Right cardiac atrium (tissue), 5 donors: ENCODE measurements at regions not wholly inside any gene's neighbourhood (a gene's known extent, or its start where the extent isn't known, plus 50 kb on each side); places are given as distances from the start of the nearest gene placed in this dataset.
A peak's percentile ranks its signal among the peaks of the same experiment; 100 is the strongest.

Experiments
- ATAC-seq, 2 donors: fragments of 200-7000 bp; cut with Tn5 transposase; one replicate each; pipeline versions ENCODE4 v1.8.0 to v1.9.1; 2020; ENCODE audit warnings: moderate library complexity in 2 of 2, mild to moderate bottlenecking in 1 of 2
- DNase-seq, 3 donors: peaks; one replicate each; pipeline ENCODE4 v3.0.0-alpha.2; 2020
- H3K27ac ChIP-seq: one replicate; pipeline ENCODE4 v1.5.1; 2013; ENCODE audit warnings: mild to moderate bottlenecking, low read length, control low read depth, moderate library complexity
- H3K27me3 ChIP-seq: one replicate; pipeline ENCODE4 v1.6.1; 2013; ENCODE audit not compliant: control insufficient read depth, insufficient read depth
- H3K4me1 ChIP-seq: one replicate; pipeline ENCODE4 v1.6.1; 2013; ENCODE audit warnings: low read length; ENCODE audit not compliant: control insufficient read depth, insufficient read depth
- H3K4me3 ChIP-seq: one replicate; pipeline ENCODE4 v1.5.1; 2013; ENCODE audit warnings: low read length, control low read depth
- H3K9me3 ChIP-seq: one replicate; pipeline ENCODE4 v1.6.1; 2013; ENCODE audit warnings: low read length; ENCODE audit not compliant: control insufficient read depth
- WGBS: extraction: QIAGEN DNeasy Blood & Tissue Kit; methylation state at CpG from one replicate; pipeline ENCODE4 v1.1.7; 2013; 5-methylcytosine and 5-hydroxymethylcytosine counted together
- intact Hi-C, 4 donors: fragments of 100-400 bp; cut with DNase I; formaldehyde crosslinking; loops; one replicate each; pipeline versions ENCODE4 v1.11.0 to v1.14.0; 2022 to 2023
- donor health status: healthy with polysubstance abuse.
- donor health status: DM: no; HTN: yes; CAD: no.
- donor health status: DM: no; HTN: no; CAD: no.
- donor health status: DM: no; HTN: yes; CAD: no; lungs with severe emphysema.
- donor health status: DM: yes; HTN: yes; CAD: no.

DNA sequence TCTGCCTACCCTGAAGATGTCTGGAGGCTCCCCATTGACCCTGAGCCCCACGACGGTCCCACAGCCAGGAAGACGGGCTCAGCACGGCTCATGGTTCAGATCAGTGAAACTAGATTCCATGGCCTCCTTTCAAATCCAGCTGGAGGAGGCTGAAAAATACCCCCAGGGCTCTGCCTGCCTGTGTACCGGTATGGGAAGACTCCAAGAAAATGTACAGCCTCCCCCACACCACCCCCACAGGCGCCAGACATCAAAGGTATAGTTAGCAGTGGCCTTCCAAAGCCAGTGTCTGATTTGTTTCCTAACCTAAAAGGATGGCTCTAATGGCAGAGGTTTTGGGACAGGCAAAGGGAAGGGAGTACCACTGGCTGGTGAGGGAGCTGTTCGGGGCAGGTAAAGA lies 86.2 kb upstream of the SNAP25 start:
- H3K27me3 ChIP-seq, result no peaks in the 10 kb centered on the region
- ATAC-seq, result no peak
- intact Hi-C loops, result no loop called here
- no peaks in the 10 kb centered on the region for H3K9me3 ChIP-seq
- H3K4me1 ChIP-seq, result peaks cover 4% of the 10 kb centered on the region
- WGBS, result 80% methylated on average over 7 of the region's 7 CpGs
- no peak overlapping the region for H3K27ac ChIP-seq
- DNase-seq, result no peak
- H3K4me3 ChIP-seq, result no peak overlapping the region

DNA sequence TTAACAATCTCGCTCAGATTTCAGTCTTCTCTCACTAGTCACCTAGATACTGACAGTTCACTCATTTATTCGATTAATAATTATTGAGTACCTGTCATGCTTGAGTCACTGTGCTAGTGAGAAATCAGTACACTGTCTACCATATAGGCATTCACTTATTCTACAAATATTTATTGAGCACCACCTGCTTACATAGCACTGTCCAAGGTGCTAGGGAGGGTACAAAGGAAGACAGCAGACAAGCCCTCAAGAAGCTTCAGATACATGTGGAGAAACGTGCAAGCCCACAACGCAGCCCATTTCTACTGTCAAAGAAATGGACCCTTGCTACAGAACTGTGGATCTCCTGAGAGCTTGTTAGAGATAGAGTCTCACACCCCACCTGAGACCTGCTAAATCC lies 85.1 kb upstream of the SNAP25 start:
- DNase-seq (no peak), ATAC-seq (no peak)
- H3K27me3 ChIP-seq, result no peaks in the 10 kb centered on the region
- H3K4me3 ChIP-seq, result no peak overlapping the region
- no peak overlapping the region for H3K27ac ChIP-seq
- intact Hi-C loops, result no loop called here
- peaks cover 4% of the 10 kb centered on the region for H3K4me1 ChIP-seq
- H3K9me3 ChIP-seq, result no peaks in the 10 kb centered on the region
- WGBS, result 93% methylated on average over 4 of the region's 4 CpGs

DNA sequence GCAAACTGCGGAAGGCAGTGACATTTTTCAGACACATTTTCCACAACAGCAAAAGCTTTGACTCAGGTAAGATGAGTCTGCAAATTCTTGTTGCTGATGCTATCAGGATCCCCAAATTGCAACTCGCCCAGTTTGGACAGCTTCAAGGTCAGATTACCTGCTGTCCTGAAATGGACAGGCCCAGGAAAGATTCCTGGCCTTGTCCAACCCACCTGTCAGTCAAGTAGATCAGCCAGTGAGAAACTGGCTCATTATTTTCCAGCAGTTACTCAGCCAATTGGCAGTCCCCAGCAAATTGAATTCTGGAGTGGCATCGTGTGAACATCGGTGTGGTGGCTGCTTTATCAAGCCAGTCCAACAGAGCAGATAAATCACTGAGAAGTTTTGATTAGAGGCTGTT lies 84.5 kb upstream of the SNAP25 start:
- Histone ChIP-seq H3K27ac (no peak overlapping the region), H3K27me3 (no peaks in the 10 kb centered on the region), H3K9me3 (no peaks in the 10 kb centered on the region), H3K4me3 (no peak overlapping the region), H3K4me1 (peaks cover 4% of the 10 kb centered on the region)
- 53% methylated on average over 4 of the region's 4 CpGs for WGBS
- ATAC-seq (no peak), DNase-seq (no peak)
- intact Hi-C loops, result no loop called here

DNA sequence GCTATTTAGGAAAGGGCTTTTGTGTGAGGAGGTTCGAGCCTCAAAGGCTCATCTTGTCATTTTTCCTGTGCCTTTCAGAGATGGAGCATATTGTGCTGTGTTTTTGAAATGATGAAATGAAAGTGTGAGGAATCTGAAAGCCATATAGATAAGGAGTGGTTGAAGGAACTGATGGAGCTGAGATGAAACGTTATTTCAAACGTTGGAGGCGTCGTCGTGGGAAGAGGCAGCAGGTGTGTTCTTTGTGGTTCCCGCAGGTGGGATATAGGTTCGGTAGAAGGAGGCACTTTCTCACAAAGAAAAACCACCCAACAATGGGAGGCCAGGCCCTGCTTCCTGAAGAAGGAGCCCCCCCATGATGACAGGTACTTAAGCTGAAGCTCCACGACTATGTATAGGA lies 83.2 kb upstream of the SNAP25 start:
- 86% methylated on average over 9 of the region's 9 CpGs for WGBS
- H3K27me3 ChIP-seq, result no peaks in the 10 kb centered on the region
- H3K9me3 ChIP-seq, result no peaks in the 10 kb centered on the region
- H3K4me1 ChIP-seq, result peaks cover 4% of the 10 kb centered on the region
- DNase-seq, result no peak
- no peak overlapping the region for H3K4me3 ChIP-seq
- intact Hi-C loops, result no loop called here
- no peak for ATAC-seq
- H3K27ac ChIP-seq, result no peak overlapping the region

DNA sequence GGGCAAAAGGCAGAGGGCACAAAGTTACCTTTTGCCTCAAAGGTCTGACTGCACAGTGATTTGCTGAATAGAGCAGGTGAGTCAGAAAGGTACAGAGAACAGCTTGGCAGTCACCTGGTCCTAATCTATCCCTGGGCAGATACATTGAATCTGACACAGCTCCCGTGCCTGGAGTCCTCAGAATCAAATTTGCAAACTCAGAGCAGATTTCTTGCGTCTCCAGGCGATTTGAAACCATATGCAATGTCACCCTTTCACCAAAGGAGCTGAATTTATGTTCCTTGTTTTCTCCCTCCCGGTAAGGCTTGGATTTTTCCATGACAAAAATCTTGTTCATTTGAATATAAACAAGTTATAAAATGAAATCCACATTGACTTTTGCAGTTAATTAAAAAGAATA lies 81.6 kb upstream of the SNAP25 start:
- Histone ChIP-seq H3K4me1 (no peaks in the 10 kb centered on the region), H3K27me3 (no peaks in the 10 kb centered on the region), H3K27ac (peak overlapping the region; percentile 23), H3K9me3 (no peaks in the 10 kb centered on the region), H3K4me3 (no peak overlapping the region)
- 81% methylated on average over 4 of the region's 4 CpGs for WGBS
- ATAC-seq (no peak), DNase-seq (no peak)
- intact Hi-C loops, result no loop called here

DNA sequence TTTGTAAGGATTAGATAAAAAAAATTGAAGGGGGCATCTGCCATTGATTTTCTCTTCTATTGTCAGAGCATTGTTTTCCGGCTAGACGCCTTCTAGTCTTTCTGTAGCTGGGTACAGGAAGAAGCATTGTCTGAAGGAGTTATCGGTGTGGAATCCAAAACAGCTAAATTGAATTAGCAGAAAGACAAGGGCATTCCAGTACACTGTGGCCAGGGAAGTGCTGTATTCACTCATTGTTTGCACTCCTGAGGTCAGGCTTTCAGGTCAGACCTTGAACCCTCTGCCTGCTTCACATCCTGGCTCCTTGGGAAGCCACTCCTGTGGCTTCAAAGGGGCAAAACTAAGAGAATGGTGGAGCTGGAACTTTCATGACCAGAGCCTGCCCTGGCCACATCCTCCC lies 81.1 kb upstream of the SNAP25 start:
- Histone ChIP-seq H3K4me1 (no peaks in the 10 kb centered on the region), H3K27ac (no peak overlapping the region), H3K27me3 (no peaks in the 10 kb centered on the region), H3K4me3 (no peak overlapping the region), H3K9me3 (no peaks in the 10 kb centered on the region)
- 59% methylated on average over 3 of the region's 3 CpGs for WGBS
- ATAC-seq (peak; percentile 14 to 61), DNase-seq (no peak)
- intact Hi-C loops, result no loop called here

DNA sequence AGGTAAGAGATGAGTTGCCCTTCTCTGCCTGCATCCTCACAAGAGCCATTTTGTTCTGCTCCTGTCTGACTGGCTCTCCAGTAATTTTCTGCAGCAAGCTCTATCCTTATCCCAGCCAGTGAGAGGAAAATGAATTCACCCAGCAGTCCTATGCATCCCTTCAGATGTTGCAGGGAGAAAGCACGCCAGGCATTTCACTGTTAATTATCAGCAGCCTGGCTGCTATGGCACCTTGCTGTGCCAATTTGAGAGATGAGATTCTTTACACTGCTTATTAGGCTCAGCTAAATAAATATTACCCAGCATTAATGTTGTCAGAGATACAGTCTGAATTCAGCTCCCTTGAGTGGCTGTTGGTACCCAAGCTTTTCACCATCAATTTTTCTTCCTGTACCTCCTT lies 61.1 kb upstream of the SNAP25 start:
- Histone ChIP-seq H3K9me3 (no peaks in the 10 kb centered on the region), H3K27me3 (no peaks in the 10 kb centered on the region), H3K4me3 (no peak overlapping the region), H3K4me1 (no peaks in the 10 kb centered on the region), H3K27ac (no peak overlapping the region)
- WGBS, result 72% methylated on average over 1 of the region's 1 CpG
- intact Hi-C loops, result no loop called here
- no peak for DNase-seq
- ATAC-seq, result no peak

DNA sequence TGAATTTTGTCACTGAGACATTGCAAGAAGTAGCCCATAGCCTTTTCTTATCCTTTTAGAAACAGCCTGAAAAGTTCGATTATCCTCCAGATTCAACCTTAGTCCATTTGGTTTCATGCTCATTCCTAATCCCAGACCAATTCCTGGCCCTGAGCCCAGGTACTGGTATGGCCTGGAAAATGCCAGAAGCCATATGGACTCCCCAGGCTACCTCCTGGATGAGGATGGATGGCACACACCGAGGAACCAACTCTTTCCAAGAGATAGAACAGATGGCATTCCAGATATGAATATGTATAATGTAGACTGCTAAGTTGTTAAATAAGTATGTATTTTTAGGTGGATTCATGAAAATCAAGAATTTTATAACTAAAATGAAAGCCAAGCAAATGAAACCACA lies 51.6 kb upstream of the SNAP25 start:
- intact Hi-C loops, result no loop called here
- Histone ChIP-seq H3K4me3 (no peak overlapping the region), H3K27ac (no peak overlapping the region), H3K9me3 (no peaks in the 10 kb centered on the region), H3K27me3 (no peaks in the 10 kb centered on the region), H3K4me1 (no peaks in the 10 kb centered on the region)
- DNase-seq (no peak), ATAC-seq (no peak)
- WGBS, result 77% methylated on average over 2 of the region's 2 CpGs

DNA sequence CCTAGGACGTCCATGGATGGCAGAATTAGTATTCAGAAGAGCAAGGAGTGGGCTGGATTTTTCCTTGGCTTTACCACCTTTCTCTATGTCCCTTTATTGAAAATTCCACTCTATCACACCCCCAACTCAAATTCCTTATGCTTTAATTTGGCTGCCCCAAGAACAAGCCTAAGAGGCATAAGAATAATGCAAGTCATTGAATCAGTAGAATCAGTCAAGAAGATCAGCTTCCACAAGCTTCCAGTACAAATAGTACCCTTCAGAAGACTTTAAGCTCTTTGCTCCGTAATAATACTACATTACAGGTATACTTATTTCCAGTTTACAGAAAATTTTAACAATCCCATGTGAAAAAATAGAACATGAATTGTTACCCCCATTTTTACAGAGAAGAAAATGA lies 51.0 kb upstream of the SNAP25 start:
- ATAC-seq (no peak), DNase-seq (no peak)
- intact Hi-C loops, result no loop called here
- no peak overlapping the region for H3K4me3 ChIP-seq
- 77% methylated on average over 2 of the region's 2 CpGs for WGBS
- H3K27ac ChIP-seq, result no peak overlapping the region
- no peaks in the 10 kb centered on the region for H3K4me1 ChIP-seq
- no peaks in the 10 kb centered on the region for H3K9me3 ChIP-seq
- H3K27me3 ChIP-seq, result no peaks in the 10 kb centered on the region
